Keratinocyte (primary cell): ENCODE measurements at regions not wholly inside any gene's neighbourhood (a gene's known extent, or its start where the extent isn't known, plus 50 kb on each side); places are given as distances from the start of the nearest gene placed in this dataset.

ENCODE experiments used
- DNase-seq: peaks from one replicate; pipeline ENCODE4 v3.0.0-alpha.2; 2011; ENCODE audit warnings: low read depth, missing footprints, low spot score
- FAIRE-seq: peaks from 2 replicates; lab custom pipeline; 2011; peaks lifted over from hg19 to GRCh38; lab: Jason Lieb, UNC
- H2AFZ ChIP-seq: 2 replicates; pipeline ENCODE4 v1.6.0; 2012; ENCODE audit warnings: low read length, control low read depth, inconsistent platforms; ENCODE audit not compliant: control insufficient read depth
- H3K27ac ChIP-seq: 2 replicates; pipeline ENCODE4 v1.5.1; 2011; ENCODE audit warnings: low read length; ENCODE audit not compliant: control insufficient read depth, insufficient read depth
- H3K27me3 ChIP-seq: 3 replicates; pipeline ENCODE4 v1.6.0; 2011; ENCODE audit warnings: low read length; ENCODE audit not compliant: control insufficient read depth, insufficient read depth; ENCODE audit errors: extremely low read depth
- H3K36me3 ChIP-seq, 2 experiments: 2 replicates in 1 of 2; 3 replicates in 1 of 2; pipeline ENCODE4 v1.5.1; 2011; ENCODE audit warnings: low read length in 2 of 2, mild to moderate bottlenecking in 1 of 2; ENCODE audit not compliant: control insufficient read depth in 2 of 2, insufficient read depth in 2 of 2; ENCODE audit errors: extremely low read depth in 1 of 2
- H3K4me1 ChIP-seq: 3 replicates; pipeline ENCODE4 v1.5.1; 2011; ENCODE audit warnings: low read length; ENCODE audit not compliant: control insufficient read depth, insufficient read depth; ENCODE audit errors: extremely low read depth
- H3K4me2 ChIP-seq: 3 replicates; pipeline ENCODE4 v1.6.0; 2011; ENCODE audit warnings: low read depth, low read length; ENCODE audit not compliant: control insufficient read depth, insufficient read depth; ENCODE audit errors: extremely low read depth
- H3K4me3 ChIP-seq, 3 experiments: fragments of 200-600 bp in 1 of 3; sonication (generic) in 1 of 3; 2 replicates in 2 of 3; 3 replicates in 1 of 3; pipeline ENCODE4 v1.5.1; 2011 to 2016; ENCODE audit warnings: low read length in 3 of 3, mild to moderate bottlenecking in 3 of 3, control low read depth in 2 of 3, inconsistent platforms in 1 of 3, low read depth in 1 of 3, mixed read lengths in 1 of 3, mixed run types in 1 of 3, moderate library complexity in 1 of 3; ENCODE audit not compliant: control insufficient read depth in 2 of 3, insufficient read depth in 2 of 3; ENCODE audit errors: extremely low read depth in 1 of 3
- H3K79me2 ChIP-seq: 2 replicates; pipeline ENCODE4 v1.6.0; 2012; ENCODE audit warnings: low read length; ENCODE audit not compliant: control insufficient read depth, insufficient read depth
- H3K9ac ChIP-seq: 3 replicates; pipeline ENCODE4 v1.6.0; 2011; ENCODE audit warnings: low read length; ENCODE audit not compliant: control insufficient read depth, insufficient read depth; ENCODE audit errors: extremely low read depth
- H3K9me1 ChIP-seq: 3 replicates; pipeline ENCODE4 v1.6.0; 2011; ENCODE audit warnings: low read length; ENCODE audit not compliant: control insufficient read depth, insufficient read depth; ENCODE audit errors: extremely low read depth
- H3K9me3 ChIP-seq: 2 replicates; pipeline ENCODE4 v1.5.1; 2012; ENCODE audit warnings: low read depth, low read length; ENCODE audit not compliant: control insufficient read depth
- H4K20me1 ChIP-seq: 3 replicates; pipeline ENCODE4 v1.6.0; 2011; ENCODE audit warnings: low read length; ENCODE audit not compliant: control insufficient read depth, insufficient read depth; ENCODE audit errors: extremely low read depth
- CTCF ChIP-seq, 3 experiments: IDR thresholded peaks in 1 of 3; conservative IDR thresholded peaks in 1 of 3; optimal IDR thresholded peaks in 1 of 3; 2 replicates in 2 of 3; 3 replicates in 1 of 3; pipeline versions ENCODE3 to v1.5.1; 2011; ENCODE audit warnings: low read length in 3 of 3, mild to moderate bottlenecking in 3 of 3, moderate library complexity in 2 of 3, control low read depth in 1 of 3, inconsistent platforms in 1 of 3; ENCODE audit not compliant: insufficient read depth in 2 of 3; ENCODE audit errors: extremely low read depth in 1 of 3
- EZH2 ChIP-seq: IDR thresholded peaks from one replicate; pipeline ENCODE4 v1.6.1; 2012; ENCODE audit warnings: inconsistent platforms, mild to moderate bottlenecking, low read length, moderate library complexity
- dilution Hi-C: fragments of 300-500 bp; cut with MboI; formaldehyde crosslinking; loops from one replicate; pipeline ENCODE4 v1.7.0; 2020; ENCODE audit warnings: low sequenced_read_pairs; ENCODE audit not compliant: extremely low pct_ligation_motif_present

- H2AFZ ChIP-seq = peak overlapping the region; percentile 23
- H4K20me1 ChIP-seq = no peaks in the 10 kb centered on the region
- H3K4me2 ChIP-seq = peak overlapping the region; percentile 52
- no peaks in the 10 kb centered on the region for H3K9me1 ChIP-seq
- peak in 1 of 3 experiments; percentile 6 for TF ChIP-seq CTCF (optimal IDR thresholded peaks at IDR 0.05 in 1 of 3, IDR thresholded peaks at IDR 0.05 in 1 of 3, conservative IDR thresholded peaks at IDR 0.05 in 1 of 3; ENCODE audit: extremely low read depth in 1 of 3, insufficient read depth in 2 of 3, low read length in 3 of 3)
- no peak for TF ChIP-seq EZH2
- dilution Hi-C loops = no loop called here
- DNase-seq (no peak), FAIRE-seq (no peak)
- no peaks in the 10 kb centered on the region for H3K9me3 ChIP-seq
- H3K79me2 ChIP-seq = no peaks in the 10 kb centered on the region
- H3K27ac ChIP-seq = peak overlapping the region; percentile 85
- H3K27me3 ChIP-seq = no peaks in the 10 kb centered on the region
- H3K9ac ChIP-seq = peak overlapping the region; percentile 34
- H3K4me3 ChIP-seq = no peak overlapping the region
- H3K36me3 ChIP-seq = no peaks in the 10 kb centered on the region
- peaks cover 50% of the 10 kb centered on the region for H3K4me1 ChIP-seq
Measured at GRCh38 chr17:36858119-36859002, 78.9 kb upstream of the LHX1 start.

- H3K27me3 ChIP-seq = no peaks in the 10 kb centered on the region
- no peaks in the 10 kb centered on the region for H3K79me2 ChIP-seq
- H2AFZ ChIP-seq = peak overlapping the region; percentile 23
- no peak for FAIRE-seq
- H3K9me1 ChIP-seq = no peaks in the 10 kb centered on the region
- peak overlapping the region; percentile 34 for H3K9ac ChIP-seq
- no peaks in the 10 kb centered on the region for H4K20me1 ChIP-seq
- TF ChIP-seq CTCF (optimal IDR thresholded peaks at IDR 0.05 in 1 of 3, IDR thresholded peaks at IDR 0.05 in 1 of 3, conservative IDR thresholded peaks at IDR 0.05 in 1 of 3; ENCODE audit: extremely low read depth in 1 of 3, insufficient read depth in 2 of 3, low read length in 3 of 3) (no peak), EZH2 (no peak)
- no peaks in the 10 kb centered on the region for H3K36me3 ChIP-seq
- no peak overlapping the region for H3K4me3 ChIP-seq
- H3K4me2 ChIP-seq = peak overlapping the region; percentile 52
- H3K9me3 ChIP-seq = no peaks in the 10 kb centered on the region
- peaks cover 49% of the 10 kb centered on the region for H3K4me1 ChIP-seq
- no peak for DNase-seq
- dilution Hi-C loops = no loop called here
- H3K27ac ChIP-seq = peak overlapping the region; percentile 85
Measured at GRCh38 chr17:36859003-36859300, 78.3 kb upstream of the LHX1 start.
